Trophoblast cell (in vitro differentiated cells and primary cell): ENCODE measurements at regions not wholly inside any gene's neighbourhood (a gene's known extent, or its start where the extent isn't known, plus 50 kb on each side); places are given as distances from the start of the nearest gene placed in this dataset.

ENCODE experiments used
- DNase-seq, 2 donors: peaks; one replicate each; pipeline ENCODE4 v3.0.0-alpha.2; 2016
- H2AFZ ChIP-seq: 2 replicates; pipeline ENCODE4 v1.6.1; 2013; ENCODE audit warnings: low read length, moderate library complexity, mild to moderate bottlenecking; ENCODE audit not compliant: insufficient read depth, poor library complexity
- H2AK5ac ChIP-seq: 2 replicates; pipeline ENCODE4 v1.6.1; 2013; ENCODE audit warnings: mild to moderate bottlenecking, low read length
- H2BK120ac ChIP-seq: 2 replicates; pipeline ENCODE4 v1.6.1; 2013; ENCODE audit warnings: low read length, mild to moderate bottlenecking, moderate library complexity; ENCODE audit not compliant: insufficient read depth, poor library complexity
- H2BK12ac ChIP-seq: 2 replicates; pipeline ENCODE4 v1.6.1; 2013; ENCODE audit warnings: mild to moderate bottlenecking, low read length, moderate library complexity
- H2BK5ac ChIP-seq: 2 replicates; pipeline ENCODE4 v1.6.1; 2013; ENCODE audit warnings: low read length, low read depth, moderate library complexity, mild to moderate bottlenecking; ENCODE audit not compliant: poor library complexity
- H3K14ac ChIP-seq: 2 replicates; pipeline ENCODE4 v1.6.1; 2013; ENCODE audit warnings: mild to moderate bottlenecking, low read length
- H3K18ac ChIP-seq: 2 replicates; pipeline ENCODE4 v1.6.1; 2013; ENCODE audit warnings: mild to moderate bottlenecking, low read length
- H3K23ac ChIP-seq: 2 replicates; pipeline ENCODE4 v1.6.1; 2013; ENCODE audit warnings: low read length
- H3K27ac ChIP-seq: 2 replicates; pipeline ENCODE4 v1.5.1; 2013; ENCODE audit warnings: low read depth, mild to moderate bottlenecking, inconsistent platforms, low read length, moderate library complexity
- H3K27me3 ChIP-seq: 2 replicates; pipeline ENCODE4 v1.6.1; 2013; ENCODE audit warnings: inconsistent platforms, mild to moderate bottlenecking, low read length, moderate library complexity; ENCODE audit not compliant: insufficient read depth
- H3K36me3 ChIP-seq, 2 experiments: 1 replicate in 1 of 2; 2 replicates in 1 of 2; pipeline ENCODE4 v1.6.1; 2013; ENCODE audit warnings: low read length in 2 of 2, mild to moderate bottlenecking in 2 of 2, moderate library complexity in 1 of 2; ENCODE audit not compliant: insufficient read depth in 2 of 2, control insufficient read depth in 1 of 2
- H3K4ac ChIP-seq: 2 replicates; pipeline ENCODE4 v1.6.1; 2013; ENCODE audit warnings: low read depth, mild to moderate bottlenecking, low read length, moderate library complexity
- H3K4me1 ChIP-seq, 2 experiments: 1 replicate in 1 of 2; 2 replicates in 1 of 2; pipeline ENCODE4 v1.6.1; 2013; ENCODE audit warnings: low read length in 2 of 2, mild to moderate bottlenecking in 2 of 2, moderate library complexity in 1 of 2; ENCODE audit not compliant: insufficient read depth in 2 of 2, control insufficient read depth in 1 of 2
- H3K4me2 ChIP-seq: 2 replicates; pipeline ENCODE4 v1.6.1; 2013; ENCODE audit warnings: inconsistent platforms, mild to moderate bottlenecking, low read length, moderate library complexity
- H3K4me3 ChIP-seq: 2 replicates; pipeline ENCODE4 v1.5.1; 2013; ENCODE audit warnings: mild to moderate bottlenecking, low read depth, low read length, inconsistent platforms
- H3K79me1 ChIP-seq: one replicate; pipeline ENCODE4 v1.6.1; 2013; ENCODE audit warnings: low read length
- H3K79me2 ChIP-seq: 2 replicates; pipeline ENCODE4 v1.6.1; 2013; ENCODE audit warnings: low read length, mild to moderate bottlenecking; ENCODE audit not compliant: control insufficient read depth, insufficient read depth, poor library complexity
- H3K9ac ChIP-seq: 2 replicates; pipeline ENCODE4 v1.6.1; 2013; ENCODE audit warnings: mild to moderate bottlenecking, low read length
- H3K9me3 ChIP-seq: 2 replicates; pipeline ENCODE4 v1.6.1; 2013; ENCODE audit warnings: low read depth, mild to moderate bottlenecking, control low read depth, inconsistent platforms, low read length; ENCODE audit not compliant: insufficient read depth
- H4K12ac ChIP-seq: 2 replicates; pipeline ENCODE4 v1.6.1; 2013; ENCODE audit warnings: low read depth, mild to moderate bottlenecking, low read length, moderate library complexity
- H4K8ac ChIP-seq: 2 replicates; pipeline ENCODE4 v1.6.1; 2013; ENCODE audit warnings: low read depth, mild to moderate bottlenecking, low read length, moderate library complexity
- H4K91ac ChIP-seq: one replicate; pipeline ENCODE4 v1.6.1; 2013; ENCODE audit warnings: low read depth, mild to moderate bottlenecking, low read length, moderate library complexity
- WGBS: extraction: QIAGEN DNeasy Blood & Tissue Kit; methylation state at CpG from one replicate; pipeline ENCODE4 v1.1.7; 2013; ENCODE audit warnings: missing lambda C conversion rate; ENCODE audit not compliant: insufficient read length, insufficient coverage; ENCODE audit errors: extremely low coverage; 5-methylcytosine and 5-hydroxymethylcytosine counted together

- Histone ChIP-seq H3K9ac (no peak overlapping the region), H3K79me1 (no peaks in the 10 kb centered on the region), H2BK12ac (no peak overlapping the region), H3K14ac (no peak overlapping the region), H3K4ac (no peak overlapping the region), H4K91ac (no peak overlapping the region), H3K27me3 (no peaks in the 10 kb centered on the region), H3K79me2 (no peaks in the 10 kb centered on the region), H3K4me1 (no peaks in the 10 kb centered on the region), H2BK120ac (no peak overlapping the region), H3K4me2 (no peak overlapping the region), H4K12ac (no peak overlapping the region), H3K9me3 (no peaks in the 10 kb centered on the region), H2AK5ac (no peak overlapping the region), H2AFZ (no peak overlapping the region), H3K18ac (no peak overlapping the region), H3K36me3 (no peaks in the 10 kb centered on the region), H3K23ac (no peak overlapping the region), H3K27ac (no peak overlapping the region), H3K4me3 (no peak overlapping the region), H2BK5ac (no peak overlapping the region), H4K8ac (no peak overlapping the region)
- no peak for DNase-seq
Observed at GRCh38 chr5:90306613-90307012, 102.9 kb downstream of the CETN3 start.

- Histone ChIP-seq H4K8ac (no peak overlapping the region), H3K14ac (no peak overlapping the region), H3K9ac (no peak overlapping the region), H3K9me3 (no peaks in the 10 kb centered on the region), H3K18ac (no peak overlapping the region), H3K23ac (no peak overlapping the region), H3K27ac (no peak overlapping the region), H3K27me3 (no peaks in the 10 kb centered on the region), H2AFZ (no peak overlapping the region), H4K91ac (no peak overlapping the region), H2BK5ac (no peak overlapping the region), H3K4ac (no peak overlapping the region), H2BK12ac (no peak overlapping the region), H3K4me1 (no peaks in the 10 kb centered on the region), H2BK120ac (no peak overlapping the region), H3K4me3 (no peak overlapping the region), H3K79me1 (no peaks in the 10 kb centered on the region), H3K36me3 (no peaks in the 10 kb centered on the region), H3K4me2 (no peak overlapping the region), H4K12ac (no peak overlapping the region), H2AK5ac (no peak overlapping the region), H3K79me2 (no peaks in the 10 kb centered on the region)
- WGBS, result no CpG with 5 or more reads among the region's 3 CpGs
- DNase-seq, result no peak
Observed at GRCh38 chr5:90305041-90305720, 104.4 kb downstream of the CETN3 start.

- no peak overlapping the region for H2BK5ac ChIP-seq
- no peak overlapping the region for H3K18ac ChIP-seq
- no peak overlapping the region for H4K8ac ChIP-seq
- H3K4ac ChIP-seq, result no peak overlapping the region
- no peak overlapping the region for H4K12ac ChIP-seq
- H3K9me3 ChIP-seq, result no peaks in the 10 kb centered on the region
- DNase-seq, result no peak
- no peak overlapping the region for H2AFZ ChIP-seq
- H4K91ac ChIP-seq, result no peak overlapping the region
- H3K79me2 ChIP-seq, result no peaks in the 10 kb centered on the region
- no peak overlapping the region for H3K14ac ChIP-seq
- WGBS, result no CpG with 5 or more reads among the region's 2 CpGs
- no peak overlapping the region for H3K9ac ChIP-seq
- H2BK12ac ChIP-seq, result no peak overlapping the region
- H3K27me3 ChIP-seq, result no peaks in the 10 kb centered on the region
- H3K4me3 ChIP-seq, result no peak overlapping the region
- no peak overlapping the region for H2AK5ac ChIP-seq
- no peak overlapping the region for H3K23ac ChIP-seq
- no peaks in the 10 kb centered on the region for H3K79me1 ChIP-seq
- no peaks in the 10 kb centered on the region for H3K36me3 ChIP-seq
- H3K4me1 ChIP-seq, result no peaks in the 10 kb centered on the region
- H3K4me2 ChIP-seq, result no peak overlapping the region
- no peak overlapping the region for H3K27ac ChIP-seq
- no peak overlapping the region for H2BK120ac ChIP-seq
Observed at GRCh38 chr5:90301248-90301647, 108.3 kb downstream of the CETN3 start.

- Histone ChIP-seq H3K4me1 (no peaks in the 10 kb centered on the region), H2BK120ac (no peak overlapping the region)
Observed at GRCh38 chr5:90297045-90297764, 112.4 kb downstream of the CETN3 start.

More at GRCh38 chr5:90297045-90297764, 112.4 kb downstream of the CETN3 start:
- no peak overlapping the region for H3K23ac ChIP-seq
- no peak overlapping the region for H3K18ac ChIP-seq
- no peak for DNase-seq
- H4K12ac ChIP-seq, result no peak overlapping the region
- H3K27me3 ChIP-seq, result no peaks in the 10 kb centered on the region
- no peak overlapping the region for H2BK12ac ChIP-seq
- H3K27ac ChIP-seq, result no peak overlapping the region
- H3K4ac ChIP-seq, result no peak overlapping the region
- H4K8ac ChIP-seq, result no peak overlapping the region
- no peaks in the 10 kb centered on the region for H3K79me1 ChIP-seq
- no peaks in the 10 kb centered on the region for H3K9me3 ChIP-seq
- no peak overlapping the region for H2AFZ ChIP-seq
- no peak overlapping the region for H3K4me2 ChIP-seq
- no peak overlapping the region for H2AK5ac ChIP-seq
- no peaks in the 10 kb centered on the region for H3K36me3 ChIP-seq
- H3K79me2 ChIP-seq, result no peaks in the 10 kb centered on the region
- H3K4me3 ChIP-seq, result no peak overlapping the region
- H3K14ac ChIP-seq, result no peak overlapping the region
- H2BK5ac ChIP-seq, result no peak overlapping the region
- H3K9ac ChIP-seq, result no peak overlapping the region
- H4K91ac ChIP-seq, result no peak overlapping the region
- no CpG with 5 or more reads among the region's 7 CpGs for WGBS
